GM18861 (cell line): ENCODE measurements at regions not wholly inside any gene's neighbourhood (a gene's known extent, or its start where the extent isn't known, plus 50 kb on each side); places are given as distances from the start of the nearest gene placed in this dataset.
"Not testable (repeated sequence)": the region's sequence is repeated elsewhere in the genome, so short reads cannot be mapped to it uniquely, and the experiment has no call there.

Source experiments
- ATAC-seq: cut with Tn5 transposase; IDR thresholded peaks from one replicate; pipeline ENCODE4 v1.9.1; 2021; ENCODE audit not compliant: unreplicated experiment

DNA sequence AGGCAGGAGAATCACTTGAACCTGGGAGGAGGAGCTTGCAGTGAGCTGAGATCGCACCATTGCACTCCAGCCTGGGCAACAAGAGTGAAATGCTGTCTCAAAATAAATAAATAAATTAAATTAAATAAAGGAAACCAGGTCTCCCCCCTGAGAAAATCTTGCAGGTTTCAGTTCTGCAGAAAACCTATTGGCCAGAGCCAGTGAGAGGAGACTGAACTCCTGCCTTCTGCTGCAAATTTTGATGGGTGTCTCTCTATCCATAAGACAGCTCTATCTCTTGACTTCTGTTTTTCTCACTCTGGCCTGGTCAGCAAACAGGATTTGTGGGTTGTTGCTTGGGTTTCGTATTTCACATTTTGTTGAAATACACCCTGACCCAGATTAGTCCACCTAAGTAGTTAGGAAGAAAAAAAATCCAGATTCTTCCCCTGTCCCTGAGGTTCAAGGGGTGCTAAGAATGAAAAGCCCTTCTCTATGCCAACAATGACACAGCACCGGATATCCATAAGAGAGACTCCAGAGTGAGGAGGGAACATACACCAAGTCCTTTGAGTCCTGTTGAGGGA, 86.7 kb upstream of the MAP4K4 start:
- no peak for ATAC-seq

GRCh38 chr2:101609433-101609832, 88.1 kb upstream of the MAP4K4 start:
- no peak for ATAC-seq

- no peak for ATAC-seq
These were observed 88.8 kb upstream of the MAP4K4 start for GRCh38 chr2:101608408-101609310.

DNA sequence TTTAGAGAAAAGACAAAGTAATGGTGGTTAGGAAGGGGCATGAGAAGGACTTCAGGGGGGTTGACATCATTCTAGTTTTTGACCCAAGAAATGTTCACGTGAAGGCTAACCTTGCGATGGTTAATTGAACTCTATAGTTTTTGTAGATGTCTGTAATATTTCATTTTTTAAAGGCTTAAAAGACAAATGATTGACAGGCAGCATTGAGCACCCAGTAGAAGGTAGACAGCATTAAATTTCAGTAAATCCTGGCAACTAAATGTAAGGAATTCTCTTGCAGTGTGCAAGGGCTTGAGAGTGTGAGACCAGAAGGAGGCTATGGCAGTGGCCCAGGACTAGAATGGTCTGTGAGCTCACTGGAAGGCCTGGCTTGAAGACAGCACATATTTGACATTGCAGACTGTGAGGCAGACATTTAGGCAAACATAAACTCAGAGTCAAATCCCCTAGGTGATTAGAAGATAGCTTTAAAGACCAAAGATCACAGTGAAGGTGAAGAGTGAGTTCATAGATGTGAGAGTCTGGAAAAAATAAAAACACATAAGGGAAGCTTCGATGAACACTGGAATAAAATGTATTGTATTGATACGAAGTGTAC, 100.1 kb upstream of the MAP4K4 start:
- ATAC-seq: no peak

GRCh38 chr2:101596333-101596732, 101.2 kb upstream of the MAP4K4 start:
- no peak for ATAC-seq

DNA sequence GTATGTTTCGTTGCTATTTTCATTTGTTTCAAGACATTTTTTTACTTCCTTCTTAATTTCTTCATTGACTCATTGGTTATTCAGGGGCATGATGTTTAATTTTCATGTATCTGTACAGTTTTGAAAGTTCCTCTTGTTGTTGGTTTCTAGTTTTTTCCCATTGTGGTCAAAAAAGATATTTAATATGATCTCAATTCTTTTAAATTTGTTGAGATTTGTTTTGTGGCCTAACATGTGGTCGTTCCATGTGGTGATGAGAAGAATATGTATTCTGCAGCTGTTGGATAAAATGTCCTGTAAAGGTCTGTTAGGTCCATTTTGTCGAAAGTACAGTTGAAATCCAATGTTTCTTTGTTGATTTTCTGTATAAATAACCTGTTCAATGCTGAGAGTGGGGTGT, 110.3 kb upstream of the MAP4K4 start:
- no peak for ATAC-seq

DNA sequence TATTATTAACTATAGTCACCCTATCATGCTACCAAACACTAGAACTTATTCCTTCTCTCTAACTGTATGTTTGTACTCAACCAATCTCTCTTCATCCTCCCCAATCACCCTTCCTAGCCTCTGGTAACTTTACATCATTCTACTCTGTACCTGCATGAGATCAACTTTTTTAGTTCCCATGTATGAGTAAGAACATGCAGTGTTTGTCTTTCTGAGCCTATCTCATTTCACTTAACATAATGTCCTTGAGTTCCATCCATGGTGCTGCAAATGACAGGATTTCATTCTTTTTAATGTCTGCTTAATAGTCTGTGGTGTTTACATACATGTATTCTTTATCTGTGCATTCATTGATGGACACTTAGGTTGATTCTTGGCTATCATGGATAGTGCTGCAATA, 108.9 kb upstream of the RFX8 start:
- no peak for ATAC-seq

GRCh38 chr2:101581675-101582299, 106.9 kb upstream of the RFX8 start:
- no peak for ATAC-seq

DNA sequence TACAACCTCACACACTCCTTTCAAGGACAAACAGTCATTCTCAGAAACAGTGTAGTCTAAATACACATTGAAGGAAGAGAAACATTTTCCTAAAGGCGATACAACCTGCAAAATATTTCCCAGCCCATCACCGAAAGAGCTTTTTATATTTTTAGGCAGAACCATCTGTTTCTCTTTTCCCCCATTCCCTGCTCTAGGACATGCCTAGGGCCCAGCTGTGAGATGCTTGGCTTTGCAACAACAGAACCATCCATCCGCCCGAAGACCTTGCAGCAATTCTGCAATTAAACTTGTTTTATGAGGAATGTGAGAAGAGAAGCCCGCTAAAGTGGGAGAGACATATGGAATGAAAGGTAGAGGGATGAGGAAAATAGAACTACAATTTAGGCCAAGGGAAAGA, 105.6 kb upstream of the RFX8 start:
- ATAC-seq: no peak

DNA sequence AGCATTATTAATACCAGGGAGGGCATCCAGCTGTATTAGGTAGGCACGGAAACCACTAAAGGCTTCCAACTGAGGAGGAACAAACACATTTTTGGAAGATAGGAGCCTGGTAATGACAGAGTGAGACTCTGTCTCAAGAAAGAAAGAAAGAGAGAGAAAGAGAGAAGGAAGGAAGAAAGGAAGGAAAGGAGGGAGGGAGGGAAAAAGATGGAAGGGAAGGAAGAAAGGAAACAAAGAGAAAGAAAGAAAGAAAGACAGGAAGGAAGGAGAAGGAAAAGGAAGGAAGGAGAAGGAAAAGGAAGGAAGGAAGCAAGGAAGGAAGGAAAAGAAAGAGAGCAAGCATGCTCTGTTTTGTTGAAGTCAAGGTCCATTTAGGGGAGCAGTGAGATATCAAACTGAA, 103.8 kb upstream of the RFX8 start:
- no peak for ATAC-seq

DNA sequence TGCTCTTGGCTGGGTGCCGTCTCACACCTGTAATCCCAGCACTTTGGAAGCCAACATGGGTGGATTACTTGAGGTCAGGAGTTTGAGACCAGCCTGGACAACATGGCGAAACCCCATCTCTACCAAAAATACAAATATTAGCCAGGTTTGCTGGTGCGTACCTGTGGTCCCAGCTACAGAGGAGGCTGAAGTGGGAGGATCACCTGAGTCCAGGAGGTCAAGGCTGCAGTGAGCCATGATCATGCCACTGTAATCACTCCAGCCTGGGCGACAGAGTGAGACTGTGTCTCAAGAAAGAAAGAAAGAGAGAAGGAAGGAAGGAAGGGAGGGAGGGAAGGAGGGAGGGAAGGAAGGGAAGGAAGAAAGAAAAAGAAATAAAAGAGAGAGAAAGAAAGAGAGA, 103.2 kb upstream of the RFX8 start:
- ATAC-seq: not testable (repeated sequence)

GRCh38 chr2:101577173-101577572, 102.3 kb upstream of the RFX8 start:
- no peak for ATAC-seq

- ATAC-seq: no peak
These were observed 99.7 kb upstream of the RFX8 start for GRCh38 chr2:101574622-101575021.

DNA sequence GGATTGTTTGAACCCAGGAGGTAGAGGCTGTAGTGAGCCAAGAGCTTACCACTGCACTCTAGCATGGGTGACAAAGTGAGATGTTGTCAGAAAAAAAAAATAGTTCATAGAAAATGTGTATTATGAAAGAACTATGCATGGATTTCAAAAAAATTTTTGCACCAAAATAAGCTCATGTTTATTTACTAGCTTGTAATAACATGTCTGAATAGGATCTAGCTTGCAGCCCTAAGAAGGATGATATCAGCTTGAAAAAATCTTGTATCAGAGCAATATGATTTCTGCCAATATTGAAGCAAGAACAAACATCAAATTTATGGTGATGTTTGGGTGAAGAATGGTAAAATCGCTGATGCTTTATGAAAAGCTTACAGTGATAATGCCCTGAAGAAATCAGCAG, 97.0 kb upstream of the RFX8 start:
- no peak for ATAC-seq

- no peak for ATAC-seq
These were observed 95.1 kb upstream of the RFX8 start for GRCh38 chr2:101569886-101570520.

DNA sequence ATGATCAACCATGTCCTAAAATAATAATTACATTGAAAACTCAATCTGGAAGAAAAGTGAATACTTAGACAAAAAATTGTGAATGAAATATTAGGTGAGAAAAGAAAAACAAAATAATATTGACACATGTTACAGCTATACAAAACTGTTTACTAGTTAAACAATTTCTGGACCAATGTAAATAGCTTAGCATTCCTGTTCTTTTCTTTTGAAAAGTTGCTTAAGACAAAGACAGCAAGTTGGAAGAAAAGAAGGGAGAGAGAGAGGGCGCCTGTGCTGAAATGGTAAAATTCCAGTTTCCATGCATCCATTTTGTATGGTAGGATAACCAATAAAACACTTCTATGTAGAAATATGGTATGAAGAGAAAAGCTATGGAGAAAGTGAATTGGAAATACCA, 94.1 kb upstream of the RFX8 start:
- no peak for ATAC-seq

GRCh38 chr2:101566632-101567228, 91.8 kb upstream of the RFX8 start:
- no peak for ATAC-seq

DNA sequence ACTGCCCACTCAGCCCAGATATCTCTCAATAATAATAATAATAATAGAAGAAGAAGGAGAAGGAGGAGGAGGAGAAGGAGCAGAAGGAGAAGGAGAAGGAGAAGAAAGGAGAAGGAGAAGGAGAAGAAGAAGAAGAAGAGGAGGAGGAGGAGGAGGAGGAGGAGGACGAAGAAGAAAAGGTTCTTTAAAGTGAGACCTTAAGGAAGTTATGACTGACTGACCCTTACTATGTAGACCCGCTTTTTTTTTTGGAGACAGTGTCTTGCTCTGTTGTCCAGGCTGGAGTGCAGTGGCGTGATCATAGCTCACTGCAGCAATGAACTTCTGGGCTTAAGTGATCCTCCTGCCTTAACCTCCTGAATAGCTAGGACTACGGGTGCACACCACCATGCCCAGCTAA, 88.9 kb upstream of the RFX8 start:
- ATAC-seq: no peak

DNA sequence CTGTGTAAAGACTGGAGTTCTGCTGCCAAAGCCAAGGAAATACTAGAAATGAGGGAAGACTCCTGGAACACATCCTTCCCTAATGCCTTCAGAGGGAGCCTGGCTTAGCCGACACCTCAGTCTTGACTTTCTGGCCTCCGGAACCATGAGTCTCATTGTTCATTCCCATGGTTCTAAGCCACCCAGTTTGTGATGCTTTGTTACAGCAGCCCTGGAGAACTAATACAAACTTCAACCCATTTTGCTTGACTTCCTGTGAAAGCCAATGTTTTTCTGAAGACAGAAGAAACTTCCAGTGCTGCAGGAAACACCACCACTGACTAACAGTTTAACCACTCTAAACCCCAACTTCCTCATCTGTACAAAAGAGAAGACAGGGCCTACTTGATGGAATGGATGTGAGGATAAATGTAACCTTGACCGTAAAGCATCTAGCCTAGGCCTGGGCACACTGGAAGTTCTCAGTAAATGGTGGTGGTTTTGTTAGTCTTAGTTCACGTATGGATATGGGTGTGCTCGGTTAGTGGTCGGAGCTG, 85.9 kb upstream of the RFX8 start:
- no peak for ATAC-seq

DNA sequence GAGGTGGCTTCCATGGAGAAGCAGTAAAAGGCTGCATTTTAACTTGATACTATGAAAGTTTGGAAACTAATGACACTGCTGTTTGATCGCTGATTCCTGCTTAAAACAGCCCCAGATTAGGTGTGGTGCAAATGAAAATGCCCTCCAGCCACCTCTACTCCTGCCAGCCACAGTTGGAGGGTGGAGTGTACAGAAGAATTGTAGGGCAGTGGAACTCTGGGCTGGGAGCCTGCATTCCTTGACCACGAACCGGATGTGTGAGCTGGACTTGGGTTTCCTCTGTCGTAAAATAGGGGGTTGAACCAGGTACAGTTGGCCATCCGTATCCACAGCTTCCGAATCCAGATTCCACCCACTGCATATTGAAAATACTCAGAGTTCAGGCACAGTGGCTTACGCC, 84.6 kb upstream of the RFX8 start:
- no peak for ATAC-seq
